GM12864 (cell line): ENCODE measurements at regions not wholly inside any gene's neighbourhood (a gene's known extent, or its start where the extent isn't known, plus 50 kb on each side); places are given as distances from the start of the nearest gene placed in this dataset.

Experiments used
- DNase-seq: peaks from one replicate; pipeline ENCODE4 v3.0.0-alpha.2; 2011; ENCODE audit warnings: low read depth
- H3K4me3 ChIP-seq: 2 replicates; pipeline ENCODE4 v1.5.1; 2011; ENCODE audit warnings: mild to moderate bottlenecking, low read depth, low read length, control low read depth
- TF ChIP-seq, protein P1 (sequence below): IDR thresholded peaks from 2 replicates; pipeline ENCODE4 v1.5.1; 2011; ENCODE audit warnings: low read depth, mild to moderate bottlenecking, moderate library complexity, low read length, control low read depth, inconsistent platforms; ENCODE audit errors: missing control alignments

- DNase-seq, result no peak
- TF ChIP-seq, protein P1, sequence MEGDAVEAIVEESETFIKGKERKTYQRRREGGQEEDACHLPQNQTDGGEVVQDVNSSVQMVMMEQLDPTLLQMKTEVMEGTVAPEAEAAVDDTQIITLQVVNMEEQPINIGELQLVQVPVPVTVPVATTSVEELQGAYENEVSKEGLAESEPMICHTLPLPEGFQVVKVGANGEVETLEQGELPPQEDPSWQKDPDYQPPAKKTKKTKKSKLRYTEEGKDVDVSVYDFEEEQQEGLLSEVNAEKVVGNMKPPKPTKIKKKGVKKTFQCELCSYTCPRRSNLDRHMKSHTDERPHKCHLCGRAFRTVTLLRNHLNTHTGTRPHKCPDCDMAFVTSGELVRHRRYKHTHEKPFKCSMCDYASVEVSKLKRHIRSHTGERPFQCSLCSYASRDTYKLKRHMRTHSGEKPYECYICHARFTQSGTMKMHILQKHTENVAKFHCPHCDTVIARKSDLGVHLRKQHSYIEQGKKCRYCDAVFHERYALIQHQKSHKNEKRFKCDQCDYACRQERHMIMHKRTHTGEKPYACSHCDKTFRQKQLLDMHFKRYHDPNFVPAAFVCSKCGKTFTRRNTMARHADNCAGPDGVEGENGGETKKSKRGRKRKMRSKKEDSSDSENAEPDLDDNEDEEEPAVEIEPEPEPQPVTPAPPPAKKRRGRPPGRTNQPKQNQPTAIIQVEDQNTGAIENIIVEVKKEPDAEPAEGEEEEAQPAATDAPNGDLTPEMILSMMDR, result no peak
Observed at GRCh38 chr13:22240716-22241115, 569.8 kb downstream of the FGF9 start.

DNA sequence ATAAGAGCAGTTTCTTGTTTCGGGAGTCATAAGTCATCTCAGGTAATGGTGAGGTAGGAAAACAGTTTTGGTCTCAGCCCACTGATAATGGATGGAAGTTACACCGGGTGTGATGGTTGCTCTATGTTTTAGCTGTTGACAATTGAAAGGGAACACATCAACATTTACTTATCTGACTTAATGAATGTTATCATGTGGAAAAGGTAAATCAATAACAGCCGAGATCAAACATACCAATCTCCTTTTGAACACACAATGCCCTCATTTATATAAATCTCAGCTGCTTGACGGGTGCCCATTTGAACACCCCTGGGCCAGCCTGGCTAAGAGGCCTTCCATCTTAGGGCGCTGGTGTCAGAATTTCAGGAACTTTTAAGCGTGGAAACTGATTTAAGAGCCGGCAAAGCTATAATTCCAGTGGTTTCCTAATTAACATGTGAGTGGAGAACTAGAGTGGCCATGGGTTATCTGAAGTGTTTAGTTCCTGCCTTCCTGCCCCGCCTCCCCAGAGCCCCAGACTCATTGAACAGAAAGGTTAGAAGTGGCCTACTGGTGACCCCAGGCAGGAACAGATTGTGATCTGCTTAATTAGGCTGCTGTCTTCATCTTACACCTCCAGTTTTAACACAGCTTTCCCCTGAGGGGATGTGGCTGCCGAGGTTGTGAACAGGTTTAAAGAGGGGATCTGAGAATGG is 572.7 kb downstream of the FGF9 start:
- no peak overlapping the region for H3K4me3 ChIP-seq
- no peak for DNase-seq
- TF ChIP-seq, protein P1, result no peak

More at GRCh38 chr13:22240716-22241115, 569.8 kb downstream of the FGF9 start:
- no peak overlapping the region for H3K4me3 ChIP-seq

GRCh38 chr13:22252281-22252830 is 581.5 kb downstream of the FGF9 start:
- no peak for DNase-seq
- TF ChIP-seq, protein P1, result no peak
- H3K4me3 ChIP-seq, result no peak overlapping the region

- H3K4me3 ChIP-seq, result no peak overlapping the region
- TF ChIP-seq, protein P1, result no peak
- DNase-seq, result no peak
Observed at GRCh38 chr13:22253107-22253506, 582.2 kb downstream of the FGF9 start.

- no peak for DNase-seq
Observed at GRCh38 chr13:22256111-22256639, 585.3 kb downstream of the FGF9 start.

GRCh38 chr13:22262001-22262885 is 591.4 kb downstream of the FGF9 start:
- TF ChIP-seq, protein P1, result no peak
- no peak for DNase-seq
- H3K4me3 ChIP-seq, result no peak overlapping the region

More at GRCh38 chr13:22256111-22256639, 585.3 kb downstream of the FGF9 start:
- TF ChIP-seq, protein P1, result no peak
- H3K4me3 ChIP-seq, result no peak overlapping the region
